Neural cell (in vitro differentiated cells): ENCODE measurements at regions not wholly inside any gene's neighbourhood (a gene's known extent, or its start where the extent isn't known, plus 50 kb on each side); places are given as distances from the start of the nearest gene placed in this dataset.

Experiments used
- CTCF ChIP-seq: fragments of 450-650 bp; IDR thresholded peaks from 2 replicates; pipeline ENCODE4 v1.5.1; 2014; ENCODE audit warnings: antibody characterized with exemption, mild to moderate bottlenecking, moderate library complexity; ENCODE audit not compliant: poor library complexity, severe bottlenecking
- EP300 ChIP-seq: fragments of 450-650 bp; conservative IDR thresholded peaks from 2 replicates; pipeline ENCODE4 v1.6.1; 2014; ENCODE audit warnings: antibody characterized with exemption, mild to moderate bottlenecking, moderate library complexity; ENCODE audit not compliant: poor library complexity, severe bottlenecking
- EZH2 ChIP-seq: fragments of 200-600, 300-800 bp; shearing (Covaris generic), sonication (generic); IDR thresholded peaks from 2 replicates; pipeline ENCODE4 v1.6.1; 2014; ENCODE audit warnings: antibody characterized with exemption, low read length, borderline replicate concordance, mild to moderate bottlenecking; ENCODE audit not compliant: insufficient read depth, poor library complexity, severe bottlenecking
- POLR2AphosphoS5 ChIP-seq: IDR thresholded peaks from 2 replicates; pipeline ENCODE4 v1.6.1; 2012
- REST ChIP-seq: IDR thresholded peaks from 2 replicates; pipeline ENCODE4 v1.6.1; 2012; ENCODE audit warnings: borderline replicate concordance
- SMC3 ChIP-seq: fragments of 450-650 bp; conservative IDR thresholded peaks from 2 replicates; pipeline ENCODE4 v1.6.1; 2014; ENCODE audit warnings: antibody characterized with exemption, mild to moderate bottlenecking, moderate library complexity; ENCODE audit not compliant: poor library complexity
- TAF1 ChIP-seq: IDR thresholded peaks from 2 replicates; pipeline ENCODE4 v1.6.1; 2012; ENCODE audit warnings: low read depth

GRCh38 chr13:22945321-22946226 lies 235.2 kb upstream of the SGCG start:
- TF ChIP-seq CTCF (no peak), TAF1 (no peak), EZH2 (no peak), POLR2AphosphoS5 (no peak), SMC3 (no peak), REST (no peak), EP300 (no peak)
